ENCODE measurements at regions not wholly inside any gene's neighbourhood (a gene's known extent, or its start where the extent isn't known, plus 50 kb on each side); places are given as distances from the start of the nearest gene placed in this dataset.

GRCh38 chr3:151625086-151625485, 108.6 kb upstream of the AADACL2 start:
- Histone ChIP-seq H3K9me3 (ENCODE audit: control insufficient read depth in 1 of 2, insufficient read depth in 1 of 2, low read length in 2 of 2) (no peaks in the 10 kb centered on the region), H3K4me3 (ENCODE audit: low read length) (no peak overlapping the region), H3K4me1 (ENCODE audit: insufficient read depth, low read length) (no peaks in the 10 kb centered on the region), H3K27me3 (ENCODE audit: control insufficient read depth in 1 of 2, insufficient read depth in 2 of 2, low read length in 2 of 2) (no peaks in the 10 kb centered on the region), H3K36me3 (ENCODE audit: insufficient read depth, low read length) (no peaks in the 10 kb centered on the region), H3K27ac (ENCODE audit: low read depth in 1 of 2, low read length in 2 of 2) (no peak overlapping the region)
- Mint-ChIP-seq H3K9me3 (no peaks in the 10 kb centered on the region), H3K4me3 (no peak overlapping the region), H3K27ac (no peak overlapping the region), H3K27me3 (no peaks in the 10 kb centered on the region), H3K36me3 (ENCODE audit: low read depth) (no peaks in the 10 kb centered on the region), H3K4me1 (ENCODE audit: low read depth) (no peaks in the 10 kb centered on the region)
- no peak for ATAC-seq (ENCODE audit: poor library complexity)
- TF ChIP-seq CTCF (IDR thresholded peaks at IDR 0.05) = no peak
- intact Hi-C loops (cut with DNase I, micrococcal nuclease) = no loop called here
- DNase-seq = no peak
- ChIA-PET CTCF (no interaction called here), POLR2A (no interaction called here)

- peaks cover 9% of the 10 kb centered on the region for H3K27me3 Mint-ChIP-seq
- no peaks in the 10 kb centered on the region for H3K36me3 Mint-ChIP-seq (ENCODE audit: low read depth)
- no peaks in the 10 kb centered on the region for H3K4me1 Mint-ChIP-seq (ENCODE audit: low read depth)
- H3K36me3 ChIP-seq (ENCODE audit: insufficient read depth, low read length) = no peaks in the 10 kb centered on the region
- H3K4me3 ChIP-seq (ENCODE audit: low read length) = no peak overlapping the region
- TF ChIP-seq CTCF (IDR thresholded peaks at IDR 0.05) = no peak
- H3K9me3 ChIP-seq (ENCODE audit: control insufficient read depth in 1 of 2, insufficient read depth in 1 of 2, low read length in 2 of 2) = no peaks in the 10 kb centered on the region
- H3K27ac ChIP-seq (ENCODE audit: low read depth in 1 of 2, low read length in 2 of 2) = no peak overlapping the region
- H3K27me3 ChIP-seq (ENCODE audit: control insufficient read depth in 1 of 2, insufficient read depth in 2 of 2, low read length in 2 of 2) = peaks cover 0 to 2% of the 10 kb centered on the region in 2 experiments
- no peak overlapping the region for H3K27ac Mint-ChIP-seq
- ATAC-seq (ENCODE audit: poor library complexity) = no peak
- DNase-seq = no peak
- H3K4me3 Mint-ChIP-seq = no peak overlapping the region
- no peaks in the 10 kb centered on the region for H3K4me1 ChIP-seq (ENCODE audit: insufficient read depth, low read length)
- intact Hi-C loops (cut with DNase I, micrococcal nuclease) = no loop called here
- POLR2A ChIA-PET = no interaction called here
- no peaks in the 10 kb centered on the region for H3K9me3 Mint-ChIP-seq
- CTCF ChIA-PET = no interaction called here
Observed at GRCh38 chr3:151620071-151620470, 113.7 kb upstream of the AADACL2 start.

- ATAC-seq (ENCODE audit: poor library complexity) (no peak), DNase-seq (no peak)
- no peaks in the 10 kb centered on the region for H3K4me1 ChIP-seq (ENCODE audit: insufficient read depth, low read length)
- peaks cover 6% of the 10 kb centered on the region for H3K9me3 Mint-ChIP-seq
- H3K27ac ChIP-seq (ENCODE audit: low read depth in 1 of 2, low read length in 2 of 2) = no peak overlapping the region
- H3K36me3 ChIP-seq (ENCODE audit: insufficient read depth, low read length) = no peaks in the 10 kb centered on the region
- H3K4me1 Mint-ChIP-seq (ENCODE audit: low read depth) = no peaks in the 10 kb centered on the region
- H3K4me3 ChIP-seq (ENCODE audit: low read length) = no peak overlapping the region
- peaks cover 9% of the 10 kb centered on the region for H3K27me3 Mint-ChIP-seq
- no peak overlapping the region for H3K27ac Mint-ChIP-seq
- no peak for TF ChIP-seq CTCF (IDR thresholded peaks at IDR 0.05)
- no peaks in the 10 kb centered on the region for H3K9me3 ChIP-seq (ENCODE audit: control insufficient read depth in 1 of 2, insufficient read depth in 1 of 2, low read length in 2 of 2)
- CTCF ChIA-PET = no interaction called here
- H3K27me3 ChIP-seq (ENCODE audit: control insufficient read depth in 1 of 2, insufficient read depth in 2 of 2, low read length in 2 of 2) = peaks cover 0 to 2% of the 10 kb centered on the region in 2 experiments
- intact Hi-C loops (cut with DNase I, micrococcal nuclease) = no loop called here
- H3K36me3 Mint-ChIP-seq (ENCODE audit: low read depth) = no peaks in the 10 kb centered on the region
- POLR2A ChIA-PET = no interaction called here
- H3K4me3 Mint-ChIP-seq = no peak overlapping the region
Observed at GRCh38 chr3:151615464-151615863, 118.3 kb upstream of the AADACL2 start.
